ENCODE measurements at regions not wholly inside any gene's neighbourhood (a gene's known extent, or its start where the extent isn't known, plus 50 kb on each side); places are given as distances from the start of the nearest gene placed in this dataset.

DNA sequence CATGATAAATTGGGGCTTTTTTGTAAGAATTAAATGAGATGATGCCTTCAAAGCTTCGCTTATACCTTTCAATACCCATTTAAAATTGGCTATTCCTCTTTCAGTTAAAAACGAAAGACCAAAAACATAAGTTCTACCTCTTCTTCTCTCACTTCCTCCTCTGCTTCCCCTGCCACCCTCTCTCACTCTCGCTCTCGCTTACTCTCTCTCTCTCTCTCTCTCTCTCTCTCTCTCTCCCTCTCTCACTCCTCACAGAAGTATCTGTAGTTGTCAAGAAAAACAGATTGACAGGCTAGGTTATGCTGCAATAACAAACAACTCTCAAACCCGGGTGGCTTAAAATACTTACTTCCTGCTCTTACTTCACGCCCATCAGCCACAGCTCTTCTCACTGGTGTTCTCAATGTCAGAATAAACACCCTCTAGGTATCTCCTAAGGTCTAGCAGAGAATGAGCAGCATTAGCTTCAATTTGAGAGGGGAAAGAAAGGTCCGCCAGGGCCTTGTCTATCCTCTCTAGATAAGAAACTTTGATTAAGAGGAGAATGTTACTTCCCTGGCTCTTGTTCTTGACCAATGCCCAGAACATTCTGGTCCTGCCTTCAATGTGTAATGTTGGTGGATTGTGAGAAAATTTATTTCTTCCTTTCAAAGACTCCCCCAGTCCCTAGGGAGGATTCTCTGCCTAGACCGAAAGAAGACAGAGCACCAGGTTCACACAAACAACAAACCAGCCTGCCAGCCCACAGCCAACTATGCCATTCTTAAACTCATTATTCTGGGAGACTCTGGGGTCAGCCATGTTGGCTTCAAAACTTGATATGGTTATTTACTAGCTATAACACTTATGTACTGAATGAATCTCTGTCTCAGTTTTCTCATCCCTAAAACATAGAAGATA is 1028.7 kb downstream of the XPNPEP1 start:
- 11% methylated on average over 8 of the region's 8 CpGs for WGBS (ENCODE audit: missing lambda C conversion rate)
- ChIA-PET CTCF (no interaction called here), POLR2A (no interaction called here)
- no peak for DNase-seq (ENCODE audit: low read depth in 1 of 2, low spot score in 1 of 2)
- Histone ChIP-seq H3K4me1 (no peaks in the 10 kb centered on the region), H3K4me3 (no peak overlapping the region), H3K4me2 (no peak overlapping the region), H3K9me3 (no peaks in the 10 kb centered on the region), H3K27ac (no peak overlapping the region)
- ATAC-seq = no peak
- TF ChIP-seq NR3C1 (IDR thresholded peaks at IDR 0.05) (no peak), NPAS2 (CRISPR knock-in tag; IDR thresholded peaks at IDR 0.05; ENCODE audit: borderline replicate concordance) (no peak), SREBF2 (IDR thresholded peaks at IDR 0.05) (no peak), CBX2 (IDR thresholded peaks at IDR 0.05; ENCODE audit: borderline replicate concordance, low read depth) (no peak), CTCF (IDR thresholded peaks at IDR 0.05) (no peak), MAFK (IDR thresholded peaks at IDR 0.05; ENCODE audit: partially characterized antibody) (no peak), BCL3 (IDR thresholded peaks at IDR 0.05) (no peak)
- TF ChIP-seq, protein P1, sequence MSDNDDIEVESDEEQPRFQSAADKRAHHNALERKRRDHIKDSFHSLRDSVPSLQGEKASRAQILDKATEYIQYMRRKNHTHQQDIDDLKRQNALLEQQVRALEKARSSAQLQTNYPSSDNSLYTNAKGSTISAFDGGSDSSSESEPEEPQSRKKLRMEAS (IDR thresholded peaks at IDR 0.05) = no peak
- no peak for FAIRE-seq

- no peaks in the 10 kb centered on the region for H3K4me1 ChIP-seq
- no peak overlapping the region for H3K27ac ChIP-seq
- H3K9me3 ChIP-seq = no peaks in the 10 kb centered on the region
- TF ChIP-seq CEBPB (IDR thresholded peaks at IDR 0.05) (no peak), SREBF2 (IDR thresholded peaks at IDR 0.05) (no peak), RNF2 (IDR thresholded peaks at IDR 0.05; ENCODE audit: borderline replicate concordance, low read depth) (no peak), ZFP36 (IDR thresholded peaks at IDR 0.05; ENCODE audit: borderline replicate concordance, partially characterized antibody) (no peak), MYC (IDR thresholded peaks at IDR 0.05; ENCODE audit: borderline replicate concordance, low read length) (no peak), FOSB (CRISPR knock-in tag; IDR thresholded peaks at IDR 0.05) (no peak), POLR2AphosphoS2 (conservative IDR thresholded peaks at IDR 0.05; ENCODE audit: low read length) (no peak), NR3C1 (IDR thresholded peaks at IDR 0.05) (no peak), EHF (CRISPR knock-in tag; IDR thresholded peaks at IDR 0.05) (no peak), KDM1A (IDR thresholded peaks at IDR 0.05; ENCODE audit: low read depth) (no peak), CTCF (IDR thresholded peaks at IDR 0.05) (no peak)
- no peak for ATAC-seq
- CTCF ChIA-PET = no interaction called here
- no peak overlapping the region for H3K4me2 ChIP-seq
- WGBS (ENCODE audit: missing lambda C conversion rate) = 3% methylated on average over 5 of the region's 5 CpGs
- no peak for FAIRE-seq
- no peak for DNase-seq (ENCODE audit: low read depth in 1 of 2, low spot score in 1 of 2)
- POLR2A ChIA-PET = no interaction called here
- H3K4me3 ChIP-seq = no peak overlapping the region
Measured at GRCh38 chr10:108877095-108877561, 1046.2 kb downstream of the XPNPEP1 start.

GRCh38 chr10:108872854-108873253 is 1050.5 kb downstream of the XPNPEP1 start:
- no peak for DNase-seq (ENCODE audit: low read depth in 1 of 2, low spot score in 1 of 2)
- ChIA-PET CTCF (no interaction called here), POLR2A (no interaction called here)
- no peak overlapping the region for H3K4me2 ChIP-seq
- no peak for ATAC-seq
- no peak overlapping the region for H3K27ac ChIP-seq
- H3K4me1 ChIP-seq = no peaks in the 10 kb centered on the region
- H3K9me3 ChIP-seq = no peaks in the 10 kb centered on the region
- no peak for FAIRE-seq
- whole genome bisulfite sequencing (ENCODE audit: missing lambda C conversion rate) = 0% methylated on average over 2 of the region's 2 CpGs
- no peak for TF ChIP-seq ZC3H11A (IDR thresholded peaks at IDR 0.05)
- no peak overlapping the region for H3K4me3 ChIP-seq
